H9 (cell line): ENCODE measurements at regions not wholly inside any gene's neighbourhood (a gene's known extent, or its start where the extent isn't known, plus 50 kb on each side); places are given as distances from the start of the nearest gene placed in this dataset.

ENCODE experiments used
- DNase-seq: peaks from one replicate; pipeline ENCODE4 v3.0.0-alpha.2; 2017
- H2AFZ ChIP-seq: one replicate; pipeline ENCODE4 v1.6.1; 2013; ENCODE audit warnings: mild to moderate bottlenecking, low read length, control low read depth, moderate library complexity
- H2AK5ac ChIP-seq: 2 replicates; pipeline ENCODE4 v1.6.1; 2013; ENCODE audit warnings: low read length, control low read depth, mixed read lengths; ENCODE audit not compliant: insufficient read length
- H2BK120ac ChIP-seq: one replicate; pipeline ENCODE4 v1.6.1; 2013; ENCODE audit warnings: low read depth, mild to moderate bottlenecking, low read length, control low read depth, inconsistent platforms; ENCODE audit not compliant: poor library complexity, severe bottlenecking
- H2BK12ac ChIP-seq: 2 replicates; pipeline ENCODE4 v1.6.1; 2013; ENCODE audit warnings: low read length, control low read depth, mixed read lengths, low read depth; ENCODE audit not compliant: insufficient read length
- H2BK15ac ChIP-seq: 2 replicates; pipeline ENCODE4 v1.6.1; 2013; ENCODE audit warnings: low read depth, low read length, control low read depth
- H2BK20ac ChIP-seq: one replicate; pipeline ENCODE4 v1.6.1; 2013; ENCODE audit warnings: low read depth, mild to moderate bottlenecking, low read length, control low read depth, inconsistent platforms; ENCODE audit not compliant: poor library complexity, severe bottlenecking
- H2BK5ac ChIP-seq: 2 replicates; pipeline ENCODE4 v1.6.1; 2013; ENCODE audit warnings: low read length, control low read depth, mixed read lengths; ENCODE audit not compliant: insufficient read length
- H3K14ac ChIP-seq: 2 replicates; pipeline ENCODE4 v1.6.1; 2013; ENCODE audit warnings: low read length, control low read depth; ENCODE audit not compliant: insufficient read depth
- H3K18ac ChIP-seq: 2 replicates; pipeline ENCODE4 v1.6.1; 2013; ENCODE audit warnings: low read depth, mild to moderate bottlenecking, mixed read lengths, low read length, control low read depth; ENCODE audit not compliant: insufficient read length
- H3K23ac ChIP-seq: 2 replicates; pipeline ENCODE4 v1.6.1; 2013; ENCODE audit warnings: low read length, control low read depth, mixed read lengths, low read depth; ENCODE audit not compliant: insufficient read length
- H3K23me2 ChIP-seq: 2 replicates; pipeline ENCODE4 v1.6.1; 2013; ENCODE audit warnings: low read depth, mild to moderate bottlenecking, mixed read lengths, low read length, control low read depth; ENCODE audit not compliant: insufficient read length, poor library complexity, severe bottlenecking
- H3K27ac ChIP-seq: 2 replicates; pipeline ENCODE4 v1.5.1; 2013; ENCODE audit warnings: low read length, control low read depth, mixed read lengths, low read depth; ENCODE audit not compliant: insufficient read length
- H3K27me3 ChIP-seq: 2 replicates; pipeline ENCODE4 v1.6.1; 2013; ENCODE audit warnings: low read length, control low read depth, inconsistent platforms; ENCODE audit not compliant: insufficient read depth
- H3K4ac ChIP-seq: 2 replicates; pipeline ENCODE4 v1.6.1; 2013; ENCODE audit warnings: low read depth, mild to moderate bottlenecking, control low read depth, inconsistent platforms, low read length, moderate library complexity
- H3K4me1 ChIP-seq: 2 replicates; pipeline ENCODE4 v1.6.1; 2013; ENCODE audit warnings: low read length, control low read depth, inconsistent platforms; ENCODE audit not compliant: insufficient read depth
- H3K4me2 ChIP-seq: 2 replicates; pipeline ENCODE4 v1.6.1; 2013; ENCODE audit warnings: low read length, control low read depth, mixed read lengths; ENCODE audit not compliant: insufficient read length, insufficient read depth
- H3K56ac ChIP-seq: 2 replicates; pipeline ENCODE4 v1.6.1; 2013; ENCODE audit warnings: low read depth, mild to moderate bottlenecking, mixed read lengths, low read length, control low read depth; ENCODE audit not compliant: insufficient read length
- H3K79me1 ChIP-seq: 2 replicates; pipeline ENCODE4 v1.6.1; 2013; ENCODE audit warnings: low read depth, mild to moderate bottlenecking, moderate library complexity, low read length, control low read depth, inconsistent platforms; ENCODE audit not compliant: insufficient read depth, poor library complexity, severe bottlenecking
- H3K79me2 ChIP-seq: 2 replicates; pipeline ENCODE4 v1.6.1; 2013; ENCODE audit warnings: low read length, control low read depth, inconsistent platforms; ENCODE audit not compliant: insufficient read depth
- H3K9ac ChIP-seq: 2 replicates; pipeline ENCODE4 v1.6.1; 2013; ENCODE audit warnings: low read length, control low read depth, mixed read lengths; ENCODE audit not compliant: insufficient read length; ENCODE audit errors: extremely low read depth
- H3K9me3 ChIP-seq: one replicate; pipeline ENCODE4 v1.6.1; 2013; ENCODE audit warnings: low read depth, low read length, inconsistent platforms; ENCODE audit not compliant: control insufficient read depth
- H3T11ph ChIP-seq: one replicate; pipeline ENCODE4 v1.6.1; 2013; ENCODE audit warnings: mild to moderate bottlenecking, low read length, control low read depth, inconsistent platforms
- H4K20me1 ChIP-seq: one replicate; pipeline ENCODE4 v1.6.1; 2013; ENCODE audit not compliant: control insufficient read depth, insufficient read length, insufficient read depth
- H4K5ac ChIP-seq: 2 replicates; pipeline ENCODE4 v1.6.1; 2013; ENCODE audit warnings: low read depth, mild to moderate bottlenecking, mixed read lengths, low read length, control low read depth; ENCODE audit not compliant: insufficient read length
- H4K8ac ChIP-seq: replicated peaks from 2 replicates; pipeline ENCODE4 v1.6.1; 2013; ENCODE audit warnings: low read length, control low read depth, mixed read lengths, low read depth; ENCODE audit not compliant: insufficient read length
- H4K91ac ChIP-seq: 2 replicates; pipeline ENCODE4 v1.6.1; 2013; ENCODE audit warnings: low read depth, mild to moderate bottlenecking, moderate library complexity, mixed read lengths, low read length, control low read depth; ENCODE audit not compliant: insufficient read length
- H3K27ac Mint-ChIP-seq, 3 experiments: 2 replicates in 2 of 3; 3 replicates in 1 of 3; pipeline ENCODE4 v1.8.0; 2020 to 2021; ENCODE audit warnings: mixed read lengths in 3 of 3, mild to moderate bottlenecking in 1 of 3, moderate library complexity in 1 of 3
- H3K27me3 Mint-ChIP-seq: 2 replicates; pipeline ENCODE4 v1.8.0; 2021; ENCODE audit warnings: low read depth, mild to moderate bottlenecking, moderate library complexity, mixed read lengths
- H3K36me3 Mint-ChIP-seq, 3 experiments: 2 replicates in 2 of 3; 3 replicates in 1 of 3; pipeline ENCODE4 v1.8.0; 2020 to 2021; ENCODE audit warnings: low read depth in 3 of 3, mixed read lengths in 3 of 3; ENCODE audit not compliant: insufficient read depth in 1 of 3
- H3K4me1 Mint-ChIP-seq, 2 experiments: 2 replicates each; pipeline ENCODE4 v1.8.0; 2020; ENCODE audit warnings: mixed read lengths in 2 of 2
- H3K4me3 Mint-ChIP-seq, 2 experiments: 2 replicates in 1 of 2; 3 replicates in 1 of 2; pipeline ENCODE4 v1.8.0; 2020 to 2021; ENCODE audit warnings: mild to moderate bottlenecking in 2 of 2, mixed read lengths in 2 of 2, moderate library complexity in 1 of 2
- H3K9me3 Mint-ChIP-seq, 2 experiments: 2 replicates in 1 of 2; 3 replicates in 1 of 2; pipeline ENCODE4 v1.8.0; 2020; ENCODE audit warnings: mild to moderate bottlenecking in 2 of 2, mixed read lengths in 2 of 2, moderate library complexity in 1 of 2
- CTCF ChIP-seq: fragments of 200-600 bp; sonication (generic); conservative IDR thresholded peaks from 3 replicates; pipeline ENCODE4 v1.8.0; 2021; ENCODE audit warnings: antibody characterized with exemption, mild to moderate bottlenecking
- WGBS: extraction: QIAGEN DNeasy Blood & Tissue Kit; methylation state at CpG from one replicate; pipeline ENCODE4 v1.1.7; 2013; ENCODE audit warnings: missing lambda C conversion rate, low lambda C conversion rate, mixed read lengths; ENCODE audit not compliant: insufficient read length; ENCODE audit errors: extremely low coverage; 5-methylcytosine and 5-hydroxymethylcytosine counted together

GRCh38 chr7:26534649-26535482, 243.2 kb downstream of the SNX10 start:
- no peaks in the 10 kb centered on the region for H3K9me3 ChIP-seq
- no peak for TF ChIP-seq CTCF
- Mint-ChIP-seq H3K27ac (no peak overlapping the region; a peak in 2 of 7 replicates), H3K4me1 (peaks cover 0 to 12% of the 10 kb centered on the region in 2 experiments; a peak in 2 of 4 replicates), H3K36me3 (no peaks in the 10 kb centered on the region), H3K9me3 (no peaks in the 10 kb centered on the region), H3K4me3 (no peak overlapping the region), H3K27me3 (peaks cover 9% of the 10 kb centered on the region)
- H3K4me1 ChIP-seq = no peaks in the 10 kb centered on the region
- H2BK15ac ChIP-seq = no peak overlapping the region
- H4K8ac ChIP-seq = no peak overlapping the region
- no CpG with 5 or more reads among the region's 17 CpGs for WGBS
- DNase-seq = no peak
- H2BK5ac ChIP-seq = no peak overlapping the region
- H3K18ac ChIP-seq = no peak overlapping the region
- no peak overlapping the region for H3K9ac ChIP-seq
- H4K20me1 ChIP-seq = no peaks in the 10 kb centered on the region
- H3K56ac ChIP-seq = no peak overlapping the region
- no peaks in the 10 kb centered on the region for H3K23me2 ChIP-seq
- H4K91ac ChIP-seq = no peak overlapping the region
- H3K23ac ChIP-seq = no peak overlapping the region
- no peaks in the 10 kb centered on the region for H3K79me1 ChIP-seq
- no peak overlapping the region for H2BK120ac ChIP-seq
- H3K79me2 ChIP-seq = no peaks in the 10 kb centered on the region
- no peak overlapping the region for H3K27ac ChIP-seq
- H2AK5ac ChIP-seq = no peak overlapping the region
- H3K27me3 ChIP-seq = no peaks in the 10 kb centered on the region
- no peak overlapping the region for H3T11ph ChIP-seq
- H2BK20ac ChIP-seq = no peak overlapping the region
- no peak overlapping the region for H3K14ac ChIP-seq
- H4K5ac ChIP-seq = no peak overlapping the region
- no peak overlapping the region for H3K4ac ChIP-seq
- H2AFZ ChIP-seq = no peak overlapping the region
- no peak overlapping the region for H3K4me2 ChIP-seq
- no peak overlapping the region for H2BK12ac ChIP-seq
